ENCODE measurements at regions not wholly inside any gene's neighbourhood (a gene's known extent, or its start where the extent isn't known, plus 50 kb on each side); places are given as distances from the start of the nearest gene placed in this dataset.

DNA sequence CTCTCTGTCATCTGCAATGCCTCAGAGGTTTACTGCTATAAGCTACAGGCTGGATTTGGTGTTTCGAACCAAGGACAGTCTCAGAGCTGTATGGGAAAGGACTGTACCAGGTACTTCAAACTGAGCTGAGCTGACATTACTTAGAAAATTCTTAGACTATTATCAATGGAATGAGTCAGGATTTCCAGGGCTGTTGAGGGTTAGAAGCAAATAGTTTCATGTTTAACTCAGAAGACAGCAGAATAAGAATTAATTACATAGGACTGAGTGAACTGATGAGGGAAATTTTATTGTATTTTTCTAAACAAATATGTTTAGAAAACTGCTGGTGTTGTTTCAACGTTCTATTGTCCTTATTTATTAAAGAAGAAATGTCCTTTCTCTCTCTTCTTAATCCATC is 74.3 kb upstream of the CAPZB start:
- TF ChIP-seq, protein P1, sequence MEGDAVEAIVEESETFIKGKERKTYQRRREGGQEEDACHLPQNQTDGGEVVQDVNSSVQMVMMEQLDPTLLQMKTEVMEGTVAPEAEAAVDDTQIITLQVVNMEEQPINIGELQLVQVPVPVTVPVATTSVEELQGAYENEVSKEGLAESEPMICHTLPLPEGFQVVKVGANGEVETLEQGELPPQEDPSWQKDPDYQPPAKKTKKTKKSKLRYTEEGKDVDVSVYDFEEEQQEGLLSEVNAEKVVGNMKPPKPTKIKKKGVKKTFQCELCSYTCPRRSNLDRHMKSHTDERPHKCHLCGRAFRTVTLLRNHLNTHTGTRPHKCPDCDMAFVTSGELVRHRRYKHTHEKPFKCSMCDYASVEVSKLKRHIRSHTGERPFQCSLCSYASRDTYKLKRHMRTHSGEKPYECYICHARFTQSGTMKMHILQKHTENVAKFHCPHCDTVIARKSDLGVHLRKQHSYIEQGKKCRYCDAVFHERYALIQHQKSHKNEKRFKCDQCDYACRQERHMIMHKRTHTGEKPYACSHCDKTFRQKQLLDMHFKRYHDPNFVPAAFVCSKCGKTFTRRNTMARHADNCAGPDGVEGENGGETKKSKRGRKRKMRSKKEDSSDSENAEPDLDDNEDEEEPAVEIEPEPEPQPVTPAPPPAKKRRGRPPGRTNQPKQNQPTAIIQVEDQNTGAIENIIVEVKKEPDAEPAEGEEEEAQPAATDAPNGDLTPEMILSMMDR (IDR thresholded peaks at IDR 0.05; ENCODE audit: low read depth, low read length, poor library complexity, severe bottlenecking) = no peak
- no peak for TF ChIP-seq EZH2phosphoT487 (IDR thresholded peaks at IDR 0.05; ENCODE audit: borderline replicate concordance, low read length)
